HG03175 (cell line): ENCODE measurements at regions not wholly inside any gene's neighbourhood (a gene's known extent, or its start where the extent isn't known, plus 50 kb on each side); places are given as distances from the start of the nearest gene placed in this dataset.
"Not testable (repeated sequence)": the region's sequence is repeated elsewhere in the genome, so short reads cannot be mapped to it uniquely, and the experiment has no call there.

Experiments used
- ATAC-seq: cut with Tn5 transposase; IDR thresholded peaks from one replicate; pipeline ENCODE4 v1.9.1; 2021; ENCODE audit warnings: mild to moderate bottlenecking, moderate library complexity; ENCODE audit not compliant: unreplicated experiment

GRCh38 chr15:26197719-26198118, 334.6 kb upstream of the ATP10A start:
- no peak for ATAC-seq

- no peak for ATAC-seq
Observed at GRCh38 chr15:26197060-26197459, 333.9 kb upstream of the ATP10A start.

- ATAC-seq = no peak
Observed at GRCh38 chr15:26191193-26191592, 328.1 kb upstream of the ATP10A start.

GRCh38 chr15:26186138-26186537, 323.0 kb upstream of the ATP10A start:
- not testable (repeated sequence) for ATAC-seq

- no peak for ATAC-seq
Observed at GRCh38 chr15:26182441-26182840, 319.3 kb upstream of the ATP10A start.

- ATAC-seq = no peak
Observed at GRCh38 chr15:26179906-26180305, 316.8 kb upstream of the ATP10A start.

- no peak for ATAC-seq
Observed at GRCh38 chr15:26178640-26179220, 315.6 kb upstream of the ATP10A start.

GRCh38 chr15:26177816-26178215, 314.7 kb upstream of the ATP10A start:
- no peak for ATAC-seq

- no peak for ATAC-seq
Observed at GRCh38 chr15:26176831-26177230, 313.7 kb upstream of the ATP10A start.

- no peak for ATAC-seq
Observed at GRCh38 chr15:26171266-26171665, 308.1 kb upstream of the ATP10A start.

GRCh38 chr15:26166429-26166828, 303.3 kb upstream of the ATP10A start:
- ATAC-seq = no peak

GRCh38 chr15:26165546-26165945, 302.4 kb upstream of the ATP10A start:
- no peak for ATAC-seq

GRCh38 chr15:26160343-26160742, 297.2 kb upstream of the ATP10A start:
- ATAC-seq = no peak

GRCh38 chr15:26158176-26158575, 295.0 kb upstream of the ATP10A start:
- no peak for ATAC-seq

GRCh38 chr15:26157081-26157480, 294.0 kb upstream of the ATP10A start:
- no peak for ATAC-seq

GRCh38 chr15:26156051-26156450, 292.9 kb upstream of the ATP10A start:
- ATAC-seq = no peak

- no peak for ATAC-seq
Observed at GRCh38 chr15:26148156-26148860, 285.2 kb upstream of the ATP10A start.

- no peak for ATAC-seq
Observed at GRCh38 chr15:26146202-26146601, 283.1 kb upstream of the ATP10A start.

- ATAC-seq = no peak
Observed at GRCh38 chr15:26145796-26146195, 282.7 kb upstream of the ATP10A start.

- ATAC-seq = no peak
Observed at GRCh38 chr15:26144836-26145235, 281.7 kb upstream of the ATP10A start.

- ATAC-seq = no peak
Observed at GRCh38 chr15:26143221-26143620, 280.1 kb upstream of the ATP10A start.

- ATAC-seq = no peak
Observed at GRCh38 chr15:26134812-26135211, 271.7 kb upstream of the ATP10A start.

- ATAC-seq = no peak
Observed at GRCh38 chr15:26134152-26134551, 271.0 kb upstream of the ATP10A start.
